T-helper 1 cell treated with Interleukin-12 subunit alpha and Interleukin-12 subunit beta and Interleukin-4 antibody, amounts not matched to agents 30 μg/mL and 1 μg/mL, for 36 hours (primary cell): ENCODE measurements at regions not wholly inside any gene's neighbourhood (a gene's known extent, or its start where the extent isn't known, plus 50 kb on each side); places are given as distances from the start of the nearest gene placed in this dataset.
"Not testable (repeated sequence)": the region's sequence is repeated elsewhere in the genome, so short reads cannot be mapped to it uniquely, and the experiment has no call there.

Experiments used
- H3K27ac Mint-ChIP-seq: one replicate; pipeline ENCODE4 v1.8.0; 2021; ENCODE audit warnings: mild to moderate bottlenecking, mixed read lengths
- H3K27me3 Mint-ChIP-seq: one replicate; pipeline ENCODE4 v1.8.0; 2021; ENCODE audit warnings: low read depth, mixed read lengths
- H3K36me3 Mint-ChIP-seq: one replicate; pipeline ENCODE4 v1.8.0; 2021; ENCODE audit warnings: low read depth, mixed read lengths
- H3K4me1 Mint-ChIP-seq: one replicate; pipeline ENCODE4 v1.8.0; 2021; ENCODE audit warnings: low read depth, mixed read lengths
- H3K4me3 Mint-ChIP-seq: one replicate; pipeline ENCODE4 v1.8.0; 2021; ENCODE audit warnings: mild to moderate bottlenecking, moderate library complexity, mixed read lengths
- H3K9me3 Mint-ChIP-seq: one replicate; pipeline ENCODE4 v1.8.0; 2021; ENCODE audit warnings: mixed read lengths

- Mint-ChIP-seq H3K27ac (no peak overlapping the region), H3K4me1 (no peaks in the 10 kb centered on the region), H3K4me3 (no peak overlapping the region), H3K27me3 (no peaks in the 10 kb centered on the region), H3K36me3 (no peaks in the 10 kb centered on the region), H3K9me3 (no peaks in the 10 kb centered on the region)
These were observed 483.2 kb upstream of the SGO1 start for GRCh38 chr3:20669184-20669583.

- Mint-ChIP-seq H3K4me3 (no peak overlapping the region), H3K27ac (no peak overlapping the region), H3K4me1 (no peaks in the 10 kb centered on the region), H3K27me3 (no peaks in the 10 kb centered on the region), H3K36me3 (no peaks in the 10 kb centered on the region), H3K9me3 (no peaks in the 10 kb centered on the region)
These were observed 482.4 kb upstream of the SGO1 start for GRCh38 chr3:20668411-20668810.

GRCh38 chr3:20666091-20666490, 480.1 kb upstream of the SGO1 start:
- H3K27ac Mint-ChIP-seq, result no peak overlapping the region
- H3K27me3 Mint-ChIP-seq, result no peaks in the 10 kb centered on the region
- no peak overlapping the region for H3K4me3 Mint-ChIP-seq
- H3K9me3 Mint-ChIP-seq, result peaks cover 3% of the 10 kb centered on the region
- H3K36me3 Mint-ChIP-seq, result no peaks in the 10 kb centered on the region
- H3K4me1 Mint-ChIP-seq, result no peaks in the 10 kb centered on the region

GRCh38 chr3:20658491-20658890, 472.5 kb upstream of the SGO1 start:
- Mint-ChIP-seq H3K36me3 (no peaks in the 10 kb centered on the region), H3K27ac (no peak overlapping the region), H3K4me3 (no peak overlapping the region), H3K9me3 (peaks cover 29% of the 10 kb centered on the region), H3K27me3 (no peaks in the 10 kb centered on the region), H3K4me1 (no peaks in the 10 kb centered on the region)

GRCh38 chr3:20657560-20657959, 471.6 kb upstream of the SGO1 start:
- no peak overlapping the region for H3K4me3 Mint-ChIP-seq
- no peaks in the 10 kb centered on the region for H3K36me3 Mint-ChIP-seq
- H3K27ac Mint-ChIP-seq, result no peak overlapping the region

GRCh38 chr3:20652231-20652986, 466.4 kb upstream of the SGO1 start:
- Mint-ChIP-seq H3K27me3 (no peaks in the 10 kb centered on the region), H3K4me3 (no peak overlapping the region), H3K4me1 (no peaks in the 10 kb centered on the region), H3K27ac (no peak overlapping the region), H3K36me3 (no peaks in the 10 kb centered on the region), H3K9me3 (peaks cover 22% of the 10 kb centered on the region)

More at GRCh38 chr3:20657560-20657959, 471.6 kb upstream of the SGO1 start:
- Mint-ChIP-seq H3K4me1 (no peaks in the 10 kb centered on the region), H3K27me3 (no peaks in the 10 kb centered on the region), H3K9me3 (peaks cover 32% of the 10 kb centered on the region)

GRCh38 chr3:20648921-20649381, 462.9 kb upstream of the SGO1 start:
- H3K36me3 Mint-ChIP-seq, result no peaks in the 10 kb centered on the region

GRCh38 chr3:20648294-20648693, 462.3 kb upstream of the SGO1 start:
- H3K9me3 Mint-ChIP-seq, result peaks cover 15% of the 10 kb centered on the region
- H3K36me3 Mint-ChIP-seq, result no peaks in the 10 kb centered on the region
- H3K27ac Mint-ChIP-seq, result no peak overlapping the region
- H3K27me3 Mint-ChIP-seq, result no peaks in the 10 kb centered on the region
- no peaks in the 10 kb centered on the region for H3K4me1 Mint-ChIP-seq
- H3K4me3 Mint-ChIP-seq, result no peak overlapping the region

More at GRCh38 chr3:20648921-20649381, 462.9 kb upstream of the SGO1 start:
- H3K9me3 Mint-ChIP-seq, result peaks cover 17% of the 10 kb centered on the region
- no peaks in the 10 kb centered on the region for H3K27me3 Mint-ChIP-seq
- H3K27ac Mint-ChIP-seq, result no peak overlapping the region
- no peak overlapping the region for H3K4me3 Mint-ChIP-seq
- H3K4me1 Mint-ChIP-seq, result no peaks in the 10 kb centered on the region

GRCh38 chr3:20646425-20646824, 460.4 kb upstream of the SGO1 start:
- peaks cover 14% of the 10 kb centered on the region for H3K9me3 Mint-ChIP-seq
- H3K4me3 Mint-ChIP-seq, result no peak overlapping the region
- H3K36me3 Mint-ChIP-seq, result no peaks in the 10 kb centered on the region
- H3K27me3 Mint-ChIP-seq, result no peaks in the 10 kb centered on the region
- no peak overlapping the region for H3K27ac Mint-ChIP-seq
- no peaks in the 10 kb centered on the region for H3K4me1 Mint-ChIP-seq

GRCh38 chr3:20645340-20645739, 459.3 kb upstream of the SGO1 start:
- no peak overlapping the region for H3K27ac Mint-ChIP-seq
- no peaks in the 10 kb centered on the region for H3K4me1 Mint-ChIP-seq
- H3K9me3 Mint-ChIP-seq, result peaks cover 14% of the 10 kb centered on the region
- H3K36me3 Mint-ChIP-seq, result no peaks in the 10 kb centered on the region
- H3K27me3 Mint-ChIP-seq, result no peaks in the 10 kb centered on the region
- H3K4me3 Mint-ChIP-seq, result no peak overlapping the region

- Mint-ChIP-seq H3K9me3 (peaks cover 3% of the 10 kb centered on the region), H3K4me1 (no peaks in the 10 kb centered on the region), H3K27me3 (no peaks in the 10 kb centered on the region), H3K4me3 (no peak overlapping the region), H3K36me3 (no peaks in the 10 kb centered on the region), H3K27ac (no peak overlapping the region)
These were observed 451.7 kb upstream of the SGO1 start for GRCh38 chr3:20637729-20638128.

- no peak overlapping the region for H3K4me3 Mint-ChIP-seq
- no peak overlapping the region for H3K27ac Mint-ChIP-seq
- peaks cover 30% of the 10 kb centered on the region for H3K9me3 Mint-ChIP-seq
- H3K4me1 Mint-ChIP-seq, result no peaks in the 10 kb centered on the region
- H3K36me3 Mint-ChIP-seq, result no peaks in the 10 kb centered on the region
- no peaks in the 10 kb centered on the region for H3K27me3 Mint-ChIP-seq
These were observed 436.3 kb upstream of the SGO1 start for GRCh38 chr3:20622304-20622703.

GRCh38 chr3:20618621-20619020, 432.6 kb upstream of the SGO1 start:
- not testable (repeated sequence) for H3K36me3 Mint-ChIP-seq, H3K27ac Mint-ChIP-seq, H3K4me3 Mint-ChIP-seq, H3K27me3 Mint-ChIP-seq, H3K4me1 Mint-ChIP-seq
- peaks cover 36% of the 10 kb centered on the region for H3K9me3 Mint-ChIP-seq

GRCh38 chr3:20618181-20618580, 432.2 kb upstream of the SGO1 start:
- not testable (repeated sequence) for H3K4me1 Mint-ChIP-seq, H3K27ac Mint-ChIP-seq, H3K27me3 Mint-ChIP-seq, H3K4me3 Mint-ChIP-seq, H3K36me3 Mint-ChIP-seq
- H3K9me3 Mint-ChIP-seq, result peaks cover 38% of the 10 kb centered on the region

- not testable (repeated sequence) for H3K27me3 Mint-ChIP-seq, H3K27ac Mint-ChIP-seq, H3K4me1 Mint-ChIP-seq, H3K4me3 Mint-ChIP-seq, H3K36me3 Mint-ChIP-seq
- peaks cover 49% of the 10 kb centered on the region for H3K9me3 Mint-ChIP-seq
These were observed 430.0 kb upstream of the SGO1 start for GRCh38 chr3:20615982-20616381.
